AG04450 (cell line): ENCODE measurements at regions not wholly inside any gene's neighbourhood (a gene's known extent, or its start where the extent isn't known, plus 50 kb on each side); places are given as distances from the start of the nearest gene placed in this dataset.
"Not testable (repeated sequence)": the region's sequence is repeated elsewhere in the genome, so short reads cannot be mapped to it uniquely, and the experiment has no call there.

Source experiments
- CTCF ChIA-PET: fragments of 300-600, 350-600 bp; formaldehyde crosslinking; extraction: SDS; loops from one replicate; lab custom pipeline; 2022; ENCODE audit warnings: antibody characterized with exemption, inconsistent platforms; lab: Charles Lee
- POLR2A ChIA-PET: fragments of 350-600 bp; formaldehyde crosslinking; extraction: SDS; loops from one replicate; lab custom pipeline; 2021; ENCODE audit warnings: antibody characterized with exemption, inconsistent platforms; lab: Yijun Ruan, JAX
- DNase-seq: peaks from one replicate; pipeline ENCODE4 v3.0.0-alpha.2; 2011; ENCODE audit warnings: low read depth, low spot score
- H3K27ac ChIP-seq: one replicate; pipeline ENCODE4 v1.5.1; 2012; ENCODE audit warnings: low read depth, low read length, control low read depth
- H3K27me3 ChIP-seq: one replicate; pipeline ENCODE4 v1.6.0; 2012; ENCODE audit warnings: low read length; ENCODE audit not compliant: control insufficient read depth, insufficient read depth
- H3K4me3 ChIP-seq: 2 replicates; pipeline ENCODE4 v1.5.1; 2011; ENCODE audit warnings: mild to moderate bottlenecking, low read depth, low read length, control low read depth
- H3K9me3 ChIP-seq: 2 replicates; pipeline ENCODE4 v1.5.1; 2012; ENCODE audit warnings: low read length; ENCODE audit not compliant: control insufficient read depth, insufficient read depth
- TF ChIP-seq, protein P1 (sequence below): IDR thresholded peaks from 2 replicates; pipeline ENCODE4 v1.5.1; 2011; ENCODE audit warnings: low read depth, low read length, control low read depth, inconsistent platforms

DNA sequence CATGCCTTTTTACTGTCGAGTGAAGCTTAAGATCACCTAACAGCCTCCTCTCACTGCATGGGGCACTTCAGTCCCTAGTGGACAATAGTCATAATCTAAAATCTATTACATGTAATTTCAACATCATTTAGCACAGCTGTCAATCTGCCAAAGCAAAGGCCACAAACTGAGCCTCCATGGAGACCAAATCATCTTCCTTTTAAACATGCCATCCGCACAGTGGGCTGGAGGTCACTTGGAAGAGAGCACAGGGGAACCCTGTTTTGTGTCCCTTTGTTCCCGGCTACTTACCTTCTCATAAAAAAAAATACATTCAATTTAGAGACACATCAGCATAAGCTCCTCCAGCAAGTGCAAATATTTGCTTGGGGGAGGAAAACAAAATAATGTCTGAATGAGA is 167.3 kb downstream of the SQOR start:
- H3K27me3 ChIP-seq, result no peaks in the 10 kb centered on the region
- CTCF ChIA-PET, result interaction anchor here (0.7 to 1.0 kb wide), 2 partner anchors 97 to 279 kb away, joined by 3 to 5 read pairs; no protein-coding TSS in a partner anchor
- no peak overlapping the region for H3K4me3 ChIP-seq
- H3K9me3 ChIP-seq, result no peaks in the 10 kb centered on the region
- POLR2A ChIA-PET, result no interaction called here
- H3K27ac ChIP-seq, result no peak overlapping the region
- TF ChIP-seq, protein P1, sequence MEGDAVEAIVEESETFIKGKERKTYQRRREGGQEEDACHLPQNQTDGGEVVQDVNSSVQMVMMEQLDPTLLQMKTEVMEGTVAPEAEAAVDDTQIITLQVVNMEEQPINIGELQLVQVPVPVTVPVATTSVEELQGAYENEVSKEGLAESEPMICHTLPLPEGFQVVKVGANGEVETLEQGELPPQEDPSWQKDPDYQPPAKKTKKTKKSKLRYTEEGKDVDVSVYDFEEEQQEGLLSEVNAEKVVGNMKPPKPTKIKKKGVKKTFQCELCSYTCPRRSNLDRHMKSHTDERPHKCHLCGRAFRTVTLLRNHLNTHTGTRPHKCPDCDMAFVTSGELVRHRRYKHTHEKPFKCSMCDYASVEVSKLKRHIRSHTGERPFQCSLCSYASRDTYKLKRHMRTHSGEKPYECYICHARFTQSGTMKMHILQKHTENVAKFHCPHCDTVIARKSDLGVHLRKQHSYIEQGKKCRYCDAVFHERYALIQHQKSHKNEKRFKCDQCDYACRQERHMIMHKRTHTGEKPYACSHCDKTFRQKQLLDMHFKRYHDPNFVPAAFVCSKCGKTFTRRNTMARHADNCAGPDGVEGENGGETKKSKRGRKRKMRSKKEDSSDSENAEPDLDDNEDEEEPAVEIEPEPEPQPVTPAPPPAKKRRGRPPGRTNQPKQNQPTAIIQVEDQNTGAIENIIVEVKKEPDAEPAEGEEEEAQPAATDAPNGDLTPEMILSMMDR, result no peak
- no peak for DNase-seq

DNA sequence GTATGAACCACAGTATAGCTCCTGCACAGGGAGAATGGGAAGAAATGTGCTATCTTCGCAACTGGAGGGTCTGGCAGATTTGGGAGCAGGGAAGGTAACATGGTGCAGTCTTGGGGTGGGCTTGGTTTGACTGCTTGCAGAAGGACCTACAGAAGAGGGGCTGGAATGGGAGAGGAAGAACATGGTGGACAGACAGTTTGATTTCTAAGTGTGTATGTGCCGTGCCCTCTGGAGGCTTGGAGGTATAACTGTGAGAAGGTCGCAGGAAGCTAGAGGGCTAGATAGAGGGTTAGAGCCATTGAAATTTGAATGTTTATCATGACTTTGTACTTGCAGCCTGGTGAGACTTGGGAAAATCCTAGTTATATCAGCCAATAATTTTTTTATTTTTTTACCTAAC is 169.2 kb downstream of the SQOR start:
- Histone ChIP-seq H3K9me3 (no peaks in the 10 kb centered on the region), H3K27me3 (no peaks in the 10 kb centered on the region), H3K4me3 (no peak overlapping the region), H3K27ac (no peak overlapping the region)
- TF ChIP-seq, protein P1, result no peak
- ChIA-PET CTCF (no interaction called here), POLR2A (no interaction called here)
- DNase-seq, result no peak

DNA sequence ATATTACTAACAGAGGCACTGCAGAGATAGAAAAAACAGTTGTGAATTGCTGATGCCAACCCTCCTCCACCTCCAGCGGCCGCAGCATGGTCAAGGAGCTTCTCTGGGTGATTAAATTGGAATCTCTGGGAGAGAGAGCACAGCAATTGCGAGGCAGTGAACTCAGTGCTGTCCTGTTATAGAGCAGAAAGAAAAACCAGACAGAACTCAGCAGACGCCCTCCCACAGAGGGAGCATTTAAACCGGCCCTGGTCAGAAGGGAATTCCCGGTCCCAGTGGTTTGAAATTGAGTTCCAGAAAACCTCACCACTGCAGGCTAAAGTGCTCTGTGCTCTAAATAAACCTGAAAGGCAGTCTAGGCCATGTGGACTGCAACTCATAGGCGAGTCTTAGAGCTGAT is 175.4 kb downstream of the SQOR start:
- Histone ChIP-seq H3K27me3 (no peaks in the 10 kb centered on the region), H3K9me3 (no peaks in the 10 kb centered on the region), H3K4me3 (no peak overlapping the region), H3K27ac (no peak overlapping the region)
- CTCF ChIA-PET, result no interaction called here
- no peak for DNase-seq
- TF ChIP-seq, protein P1, result no peak
- POLR2A ChIA-PET, result no interaction called here

DNA sequence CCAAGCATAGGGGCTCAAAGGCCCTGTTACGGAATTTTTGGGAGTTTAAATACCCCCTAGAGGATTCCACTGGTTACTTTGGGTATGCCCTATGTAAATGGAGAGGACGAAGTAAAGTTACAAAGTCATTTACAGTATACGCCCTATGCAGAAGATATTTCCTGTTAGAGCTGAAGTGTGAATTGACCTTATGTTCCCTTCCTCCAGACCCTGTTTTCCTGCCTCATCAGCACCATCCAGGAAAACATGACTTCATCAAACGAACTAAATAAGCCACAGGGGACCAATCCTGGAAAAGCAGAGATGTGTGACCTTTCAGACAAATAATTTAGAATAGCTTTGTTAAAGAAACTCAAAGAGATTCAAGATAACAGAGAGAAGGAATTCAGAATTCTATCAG is 177.4 kb downstream of the SQOR start:
- H3K9me3 ChIP-seq, result no peaks in the 10 kb centered on the region
- H3K27ac ChIP-seq, result no peak overlapping the region
- DNase-seq, result no peak
- ChIA-PET CTCF (interaction anchor here (1.1 kb wide), 1 partner anchor 107 kb away, joined by 4 read pairs; no protein-coding TSS in a partner anchor), POLR2A (no interaction called here)
- no peak overlapping the region for H3K4me3 ChIP-seq
- H3K27me3 ChIP-seq, result no peaks in the 10 kb centered on the region
- TF ChIP-seq, protein P1, result no peak

DNA sequence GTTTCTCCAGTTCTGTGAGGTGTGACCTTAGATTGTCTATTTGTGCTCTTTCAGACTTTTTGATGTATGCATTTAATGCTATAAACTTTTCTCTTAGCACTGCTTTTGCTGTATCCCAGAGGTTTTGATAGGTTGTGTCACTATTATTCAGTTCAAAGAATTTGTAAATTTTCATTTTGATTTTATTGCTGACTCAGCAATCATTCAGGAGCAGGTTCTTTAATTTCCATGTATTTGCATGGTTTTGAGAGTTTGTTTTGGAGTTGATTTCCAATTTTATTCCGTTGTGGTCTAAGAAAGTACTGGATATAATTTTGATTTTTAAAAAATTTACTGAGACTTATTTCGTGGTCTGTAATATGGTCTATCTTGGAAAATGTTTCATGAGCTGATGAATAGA is 182.7 kb downstream of the SQOR start:
- CTCF ChIA-PET, POLR2A ChIA-PET, H3K27me3 ChIP-seq: not testable (repeated sequence)

DNA sequence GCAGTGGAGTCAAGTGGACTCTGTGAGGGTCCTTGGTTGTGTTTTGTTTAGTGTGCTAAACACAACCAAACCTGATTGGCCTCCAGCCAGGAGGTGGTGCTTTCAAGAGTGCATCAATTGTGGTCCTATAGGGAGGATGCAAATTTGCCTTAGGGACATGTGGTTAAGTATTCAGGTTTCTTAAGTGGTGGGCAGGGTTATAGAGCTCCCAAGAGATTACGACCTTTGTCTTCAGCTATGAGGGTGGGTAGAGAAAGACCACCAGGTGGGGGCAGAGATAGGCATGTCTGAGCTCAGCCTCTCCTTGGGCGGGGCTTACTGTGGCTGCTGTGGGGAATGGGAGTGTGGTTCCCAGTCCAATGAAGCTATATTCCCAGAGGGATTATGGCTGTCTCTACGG is 186.6 kb downstream of the SQOR start:
- DNase-seq, result no peak
- TF ChIP-seq, protein P1, result no peak
- no peaks in the 10 kb centered on the region for H3K9me3 ChIP-seq
- no peak overlapping the region for H3K4me3 ChIP-seq
- H3K27ac ChIP-seq, result no peak overlapping the region
- no peaks in the 10 kb centered on the region for H3K27me3 ChIP-seq
- POLR2A ChIA-PET, result no interaction called here
- CTCF ChIA-PET, result no interaction called here

More for the DNA sequence above, 182.7 kb downstream of the SQOR start:
- DNase-seq, H3K27ac ChIP-seq, H3K9me3 ChIP-seq, H3K4me3 ChIP-seq: not testable (repeated sequence)

DNA sequence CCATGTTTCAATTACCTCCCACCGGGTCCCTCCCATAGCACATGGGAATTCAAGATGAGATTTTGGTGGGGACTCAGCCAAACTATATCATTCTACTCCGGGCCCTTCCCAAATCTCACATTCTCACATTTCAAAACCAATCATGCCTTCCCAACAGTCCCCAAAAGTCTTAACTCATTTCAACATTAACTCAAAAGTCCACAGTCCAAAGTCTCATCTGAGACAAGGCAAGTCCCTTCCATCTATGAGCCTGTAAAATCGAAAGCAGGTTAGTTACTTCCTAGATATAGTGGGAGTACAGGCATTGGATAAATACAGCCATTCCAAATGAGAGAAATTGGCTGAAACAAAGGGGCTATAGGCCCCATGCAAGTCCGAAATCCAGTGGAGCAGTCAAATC is 188.1 kb downstream of the SQOR start:
- CTCF ChIA-PET, H3K27me3 ChIP-seq, H3K4me3 ChIP-seq, DNase-seq, H3K27ac ChIP-seq, POLR2A ChIA-PET, H3K9me3 ChIP-seq: not testable (repeated sequence)
